HEK293 (cell line): ENCODE measurements at regions not wholly inside any gene's neighbourhood (a gene's known extent, or its start where the extent isn't known, plus 50 kb on each side); places are given as distances from the start of the nearest gene placed in this dataset.

Experiments used
- HOXA7 ChIP-seq: sonication (generic); formaldehyde crosslinking; IDR thresholded peaks from 2 replicates; pipeline ENCODE4 v1.8.1; 2022; ENCODE audit warnings: missing genetic modification reagents, borderline replicate concordance
- TRIM28 ChIP-seq: IDR thresholded peaks from 2 replicates; pipeline ENCODE4 v1.6.1; 2011; ENCODE audit warnings: low read length, control low read depth, borderline replicate concordance
- YY1 ChIP-seq: fragments of 450-650 bp; formaldehyde crosslinking; IDR thresholded peaks from 2 replicates; pipeline ENCODE4 v1.5.1; 2018; ENCODE audit warnings: missing biosample characterization, missing genetic modification characterization
- ZNF121 ChIP-seq: fragments of 450-650 bp; formaldehyde crosslinking; IDR thresholded peaks from 2 replicates; pipeline ENCODE4 v1.5.1; 2016; ENCODE audit warnings: missing biosample characterization, missing genetic modification characterization
- ZNF211 ChIP-seq: fragments of 450-650 bp; formaldehyde crosslinking; IDR thresholded peaks from 2 replicates; pipeline ENCODE4 v1.5.1; 2016; ENCODE audit warnings: low read depth, missing biosample characterization, missing genetic modification characterization
- ZNF654 ChIP-seq: fragments of 450-650 bp; formaldehyde crosslinking; IDR thresholded peaks from 2 replicates; pipeline ENCODE4 v1.5.1; 2016; ENCODE audit warnings: low read depth, missing biosample characterization, missing genetic modification characterization
- TF ChIP-seq, protein P1 (sequence below): fragments of 450-650 bp; formaldehyde crosslinking; IDR thresholded peaks from 2 replicates; pipeline ENCODE4 v1.5.1; 2016; ENCODE audit warnings: missing biosample characterization, missing genetic modification characterization
- TF ChIP-seq, protein P2 (sequence below): fragments of 450-650 bp; formaldehyde crosslinking; IDR thresholded peaks from 2 replicates; pipeline ENCODE4 v1.5.1; 2016; ENCODE audit warnings: missing biosample characterization, missing genetic modification characterization

- TF ChIP-seq ZNF654 (tag by site-specific recombination): no peak
- TF ChIP-seq HOXA7 (CRISPR knock-in tag): no peak
- no peak for TF ChIP-seq ZNF211 (tag by site-specific recombination)
- TF ChIP-seq YY1 (tag by site-specific recombination): no peak
- TF ChIP-seq, protein P1, sequence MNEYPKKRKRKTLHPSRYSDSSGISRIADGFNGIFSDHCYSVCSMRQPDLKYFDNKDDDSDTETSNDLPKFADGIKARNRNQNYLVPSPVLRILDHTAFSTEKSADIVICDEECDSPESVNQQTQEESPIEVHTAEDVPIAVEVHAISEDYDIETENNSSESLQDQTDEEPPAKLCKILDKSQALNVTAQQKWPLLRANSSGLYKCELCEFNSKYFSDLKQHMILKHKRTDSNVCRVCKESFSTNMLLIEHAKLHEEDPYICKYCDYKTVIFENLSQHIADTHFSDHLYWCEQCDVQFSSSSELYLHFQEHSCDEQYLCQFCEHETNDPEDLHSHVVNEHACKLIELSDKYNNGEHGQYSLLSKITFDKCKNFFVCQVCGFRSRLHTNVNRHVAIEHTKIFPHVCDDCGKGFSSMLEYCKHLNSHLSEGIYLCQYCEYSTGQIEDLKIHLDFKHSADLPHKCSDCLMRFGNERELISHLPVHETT (tag by site-specific recombination): no peak
- TF ChIP-seq ZNF121 (tag by site-specific recombination): no peak
- TF ChIP-seq, protein P2, sequence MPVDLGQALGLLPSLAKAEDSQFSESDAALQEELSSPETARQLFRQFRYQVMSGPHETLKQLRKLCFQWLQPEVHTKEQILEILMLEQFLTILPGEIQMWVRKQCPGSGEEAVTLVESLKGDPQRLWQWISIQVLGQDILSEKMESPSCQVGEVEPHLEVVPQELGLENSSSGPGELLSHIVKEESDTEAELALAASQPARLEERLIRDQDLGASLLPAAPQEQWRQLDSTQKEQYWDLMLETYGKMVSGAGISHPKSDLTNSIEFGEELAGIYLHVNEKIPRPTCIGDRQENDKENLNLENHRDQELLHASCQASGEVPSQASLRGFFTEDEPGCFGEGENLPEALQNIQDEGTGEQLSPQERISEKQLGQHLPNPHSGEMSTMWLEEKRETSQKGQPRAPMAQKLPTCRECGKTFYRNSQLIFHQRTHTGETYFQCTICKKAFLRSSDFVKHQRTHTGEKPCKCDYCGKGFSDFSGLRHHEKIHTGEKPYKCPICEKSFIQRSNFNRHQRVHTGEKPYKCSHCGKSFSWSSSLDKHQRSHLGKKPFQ: no peak
- TF ChIP-seq TRIM28: no peak
These were observed 94.7 kb upstream of the TAF1B start for GRCh38 chr2:9748577-9748976.
